K562 (cell line): ENCODE measurements at regions not wholly inside any gene's neighbourhood (a gene's known extent, or its start where the extent isn't known, plus 50 kb on each side); places are given as distances from the start of the nearest gene placed in this dataset.

Experiments
- BCL6 ChIP-seq: fragments of 250-450 bp; sonication (Bioruptor Pico); IDR thresholded peaks from 2 replicates; pipeline ENCODE4 v1.4.0; 2020
- BCOR ChIP-seq: fragments of 450-650 bp; IDR thresholded peaks from 2 replicates; pipeline ENCODE4 v1.6.1; 2016
- CHCHD3 ChIP-seq: fragments of 250-450 bp; sonication (Bioruptor Pico); IDR thresholded peaks from 2 replicates; pipeline ENCODE4 v2.1.2; 2022; ENCODE audit warnings: mild to moderate bottlenecking
- EGR1 ChIP-seq: fragments of 450-650 bp; conservative IDR thresholded peaks from 2 replicates; pipeline ENCODE4 v1.6.1; 2017; ENCODE audit warnings: mild to moderate bottlenecking
- ETS2 ChIP-seq: IDR thresholded peaks from 2 replicates; pipeline ENCODE4 v1.6.1; 2016; ENCODE audit warnings: borderline replicate concordance, missing genetic modification characterization, mild to moderate bottlenecking, moderate library complexity, missing compliant biosample characterization; ENCODE audit not compliant: poor library complexity, severe bottlenecking
- HIVEP1 ChIP-seq: fragments of 250-450 bp; sonication (Bioruptor Pico); IDR thresholded peaks from 2 replicates; pipeline ENCODE4 v1.4.0; 2020; ENCODE audit warnings: mild to moderate bottlenecking
- HMGN3 ChIP-seq: IDR thresholded peaks from 2 replicates; pipeline ENCODE4 v1.6.1; 2011; ENCODE audit warnings: borderline replicate concordance, low read depth, mild to moderate bottlenecking, mixed read lengths, low read length; ENCODE audit not compliant: insufficient read length; ENCODE audit errors: extremely low read depth
- KLF10 ChIP-seq: fragments of 250-450 bp; sonication (Bioruptor Pico); IDR thresholded peaks from 2 replicates; pipeline ENCODE4 v1.6.1; 2021; ENCODE audit warnings: matching md5 sums
- LEF1 ChIP-seq: fragments of 450-650 bp; IDR thresholded peaks from 2 replicates; pipeline ENCODE4 v1.6.1; 2016; ENCODE audit warnings: mild to moderate bottlenecking
- MYBL2 ChIP-seq, 2 experiments: fragments of 450-650 bp in 1 of 2; sonication (generic) in 1 of 2; formaldehyde crosslinking in 1 of 2; IDR thresholded peaks; 2 replicates each; pipeline versions ENCODE4 v1.6.1 to v1.8.1; 2017 to 2022; ENCODE audit warnings: borderline replicate concordance in 1 of 2, inconsistent platforms in 1 of 2, low read depth in 1 of 2, mild to moderate bottlenecking in 1 of 2, missing genetic modification reagents in 1 of 2, moderate library complexity in 1 of 2
- NCOR1 ChIP-seq: fragments of 450-650 bp; IDR thresholded peaks from 2 replicates; pipeline ENCODE4 v1.6.1; 2016; ENCODE audit warnings: mild to moderate bottlenecking, moderate library complexity
- NRF1 ChIP-seq, 2 experiments: fragments of 450-650 bp; IDR thresholded peaks in 1 of 2; conservative IDR thresholded peaks in 1 of 2; 2 replicates each; pipeline ENCODE4 v1.6.1; 2014; ENCODE audit warnings: mild to moderate bottlenecking in 2 of 2
- PCBP1 ChIP-seq: fragments of 200-400 bp; formaldehyde crosslinking; IDR thresholded peaks from 2 replicates; pipeline ENCODE4 v1.6.1; 2018; ENCODE audit warnings: mild to moderate bottlenecking, low read depth, low read length; ENCODE audit not compliant: poor library complexity, severe bottlenecking
- POU5F1 ChIP-seq: fragments of 150-350 bp; IDR thresholded peaks from 2 replicates; pipeline ENCODE4 v1.6.1; 2014; ENCODE audit warnings: borderline replicate concordance, low read length, low read depth, mild to moderate bottlenecking; ENCODE audit not compliant: partially characterized antibody
- RCOR1 ChIP-seq, 2 experiments: IDR thresholded peaks; 2 replicates each; pipeline ENCODE4 v1.6.1; 2012; ENCODE audit warnings: low read depth in 2 of 2, low read length in 2 of 2, borderline replicate concordance in 1 of 2, improper control_type of control experiment in 1 of 2
- SMARCE1 ChIP-seq: fragments of 450-650 bp; IDR thresholded peaks from 2 replicates; pipeline ENCODE4 v1.7.1; 2016; ENCODE audit warnings: mild to moderate bottlenecking
- TEAD1 ChIP-seq, 2 experiments: fragments of 450-650 bp in 1 of 2; sonication (generic) in 1 of 2; formaldehyde crosslinking; IDR thresholded peaks; 2 replicates each; pipeline versions ENCODE4 v1.4.0 to v1.8.0; 2020 to 2022; ENCODE audit warnings: mild to moderate bottlenecking in 2 of 2, missing genetic modification reagents in 1 of 2
- THRAP3 ChIP-seq: fragments of 450-650 bp; IDR thresholded peaks from 2 replicates; pipeline ENCODE4 v1.6.1; 2016; ENCODE audit warnings: mild to moderate bottlenecking, inconsistent platforms, borderline replicate concordance
- ZBED1 ChIP-seq: IDR thresholded peaks from 2 replicates; pipeline ENCODE4 v1.6.1; 2014
- ZFP30 ChIP-seq: fragments of 250-450 bp; sonication (Bioruptor Pico); IDR thresholded peaks from 2 replicates; pipeline ENCODE4 v1.8.0; 2022; ENCODE audit warnings: moderate library complexity, mild to moderate bottlenecking, inconsistent platforms, borderline replicate concordance
- ZNF263 ChIP-seq: sonication (generic); formaldehyde crosslinking; IDR thresholded peaks from 2 replicates; pipeline ENCODE4 v1.8.0; 2022; ENCODE audit warnings: mild to moderate bottlenecking, missing genetic modification reagents, borderline replicate concordance
- ZSCAN32 ChIP-seq: fragments of 450-650 bp; formaldehyde crosslinking; IDR thresholded peaks from 2 replicates; pipeline ENCODE4 v1.4.0; 2020; ENCODE audit warnings: mild to moderate bottlenecking, moderate library complexity
- TF ChIP-seq, protein P1 (sequence below): fragments of 450-650 bp; IDR thresholded peaks from 2 replicates; pipeline ENCODE4 v1.6.1; 2018; ENCODE audit warnings: mild to moderate bottlenecking, low read depth; ENCODE audit not compliant: partially characterized antibody
- TF ChIP-seq, protein P2 (sequence below): IDR thresholded peaks from 2 replicates; pipeline ENCODE4 v1.6.1; 2016; ENCODE audit warnings: missing genetic modification characterization, missing compliant biosample characterization
- TF ChIP-seq, protein P3 (sequence below): IDR thresholded peaks from 2 replicates; pipeline ENCODE4 v1.6.1; 2014; ENCODE audit warnings: antibody characterized with exemption
- TF ChIP-seq, protein P4 (sequence below): sonication (generic); formaldehyde crosslinking; IDR thresholded peaks from 2 replicates; pipeline ENCODE4 v1.8.0; 2022; ENCODE audit warnings: missing genetic modification reagents, mild to moderate bottlenecking, moderate library complexity, borderline replicate concordance

DNA sequence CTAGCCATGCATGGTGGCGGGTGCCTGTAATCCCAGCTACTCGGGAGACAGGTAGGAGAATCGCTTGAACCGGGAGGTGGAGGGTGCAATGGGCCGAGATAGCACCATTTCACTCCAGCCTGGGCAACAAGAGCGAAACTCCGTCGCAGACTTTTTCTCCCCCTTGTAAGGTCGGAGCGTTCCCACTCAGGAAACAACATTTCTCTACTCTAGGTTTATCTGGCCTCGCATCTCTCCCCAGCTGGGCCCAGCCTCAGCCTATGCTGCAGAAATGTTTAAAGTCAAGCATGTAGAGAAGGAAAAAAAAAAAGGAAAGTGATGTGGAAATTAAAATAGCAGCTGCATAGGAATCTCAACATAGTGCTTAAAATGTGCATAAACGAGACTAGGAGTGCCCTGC, 172.3 kb downstream of the TRIM27 start (continued):
- no peak for TF ChIP-seq MYBL2 (IDR thresholded peaks at IDR 0.05; ENCODE audit: low read depth)
- no peak for TF ChIP-seq MYBL2 (CRISPR knock-in tag; IDR thresholded peaks at IDR 0.05; ENCODE audit: borderline replicate concordance)
- peak in 1 of 2 experiments; percentile 54; a peak in 1 of 4 replicates for TF ChIP-seq RCOR1 (IDR thresholded peaks at IDR 0.05; ENCODE audit: borderline replicate concordance in 1 of 2, low read depth in 2 of 2, low read length in 2 of 2)
- no peak for TF ChIP-seq POU5F1
- no peak for TF ChIP-seq TEAD1 (CRISPR knock-in tag; IDR thresholded peaks at IDR 0.05)
- no peak for TF ChIP-seq ZNF263 (CRISPR knock-in tag)
- TF ChIP-seq ZBED1: no peak
- TF ChIP-seq, protein P1, sequence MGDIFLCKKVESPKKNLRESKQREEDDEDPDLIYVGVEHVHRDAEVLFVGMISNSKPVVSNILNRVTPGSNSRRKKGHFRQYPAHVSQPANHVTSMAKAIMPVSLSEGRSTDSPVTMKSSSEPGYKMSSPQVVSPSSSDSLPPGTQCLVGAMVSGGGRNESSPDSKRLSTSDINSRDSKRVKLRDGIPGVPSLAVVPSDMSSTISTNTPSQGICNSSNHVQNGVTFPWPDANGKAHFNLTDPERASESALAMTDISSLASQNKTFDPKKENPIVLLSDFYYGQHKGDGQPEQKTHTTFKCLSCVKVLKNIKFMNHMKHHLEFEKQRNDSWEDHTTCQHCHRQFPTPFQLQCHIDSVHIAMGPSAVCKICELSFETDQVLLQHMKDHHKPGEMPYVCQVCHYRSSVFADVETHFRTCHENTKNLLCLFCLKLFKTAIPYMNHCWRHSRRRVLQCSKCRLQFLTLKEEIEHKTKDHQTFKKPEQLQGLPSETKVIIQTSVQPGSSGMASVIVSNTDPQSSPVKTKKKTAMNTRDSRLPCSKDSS: no peak
- no peak for TF ChIP-seq PCBP1
- TF ChIP-seq ETS2 (tag): no peak
- no peak for TF ChIP-seq BCL6 (CRISPR knock-in tag)
- TF ChIP-seq KLF10 (CRISPR knock-in tag): no peak
- no peak; the same call in 1 of the 2 replicates for TF ChIP-seq LEF1
- no peak for TF ChIP-seq HMGN3
- no peak for TF ChIP-seq EGR1
- peak; percentile 56 for TF ChIP-seq SMARCE1
- no peak for TF ChIP-seq ZFP30 (CRISPR knock-in tag)
- TF ChIP-seq, protein P2, sequence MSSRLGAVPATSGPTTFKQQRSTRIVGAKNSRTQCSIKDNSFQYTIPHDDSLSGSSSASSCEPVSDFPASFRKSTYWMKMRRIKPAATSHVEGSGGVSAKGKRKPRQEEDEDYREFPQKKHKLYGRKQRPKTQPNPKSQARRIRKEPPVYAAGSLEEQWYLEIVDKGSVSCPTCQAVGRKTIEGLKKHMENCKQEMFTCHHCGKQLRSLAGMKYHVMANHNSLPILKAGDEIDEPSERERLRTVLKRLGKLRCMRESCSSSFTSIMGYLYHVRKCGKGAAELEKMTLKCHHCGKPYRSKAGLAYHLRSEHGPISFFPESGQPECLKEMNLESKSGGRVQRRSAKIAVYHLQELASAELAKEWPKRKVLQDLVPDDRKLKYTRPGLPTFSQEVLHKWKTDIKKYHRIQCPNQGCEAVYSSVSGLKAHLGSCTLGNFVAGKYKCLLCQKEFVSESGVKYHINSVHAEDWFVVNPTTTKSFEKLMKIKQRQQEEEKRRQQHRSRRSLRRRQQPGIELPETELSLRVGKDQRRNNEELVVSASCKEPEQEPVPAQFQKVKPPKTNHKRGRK (tag): peak; percentile 14; the same call in 1 of the 2 replicates
- peak; percentile 65 to 69 for TF ChIP-seq NRF1 (conservative IDR thresholded peaks at IDR 0.05 in 1 of 2, IDR thresholded peaks at IDR 0.05 in 1 of 2)
- TF ChIP-seq NCOR1: no peak
- no peak for TF ChIP-seq ZSCAN32 (CRISPR knock-in tag)
- TF ChIP-seq THRAP3: no peak
- peak; percentile 24 for TF ChIP-seq BCOR
- no peak for TF ChIP-seq CHCHD3 (CRISPR knock-in tag)
- TF ChIP-seq HIVEP1: no peak
- TF ChIP-seq, protein P3, sequence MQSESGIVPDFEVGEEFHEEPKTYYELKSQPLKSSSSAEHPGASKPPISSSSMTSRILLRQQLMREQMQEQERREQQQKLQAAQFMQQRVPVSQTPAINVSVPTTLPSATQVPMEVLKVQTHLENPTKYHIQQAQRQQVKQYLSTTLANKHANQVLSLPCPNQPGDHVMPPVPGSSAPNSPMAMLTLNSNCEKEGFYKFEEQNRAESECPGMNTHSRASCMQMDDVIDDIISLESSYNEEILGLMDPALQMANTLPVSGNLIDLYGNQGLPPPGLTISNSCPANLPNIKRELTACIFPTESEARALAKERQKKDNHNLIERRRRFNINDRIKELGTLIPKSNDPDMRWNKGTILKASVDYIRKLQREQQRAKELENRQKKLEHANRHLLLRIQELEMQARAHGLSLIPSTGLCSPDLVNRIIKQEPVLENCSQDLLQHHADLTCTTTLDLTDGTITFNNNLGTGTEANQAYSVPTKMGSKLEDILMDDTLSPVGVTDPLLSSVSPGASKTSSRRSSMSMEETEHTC: no peak
- TF ChIP-seq, protein P4, sequence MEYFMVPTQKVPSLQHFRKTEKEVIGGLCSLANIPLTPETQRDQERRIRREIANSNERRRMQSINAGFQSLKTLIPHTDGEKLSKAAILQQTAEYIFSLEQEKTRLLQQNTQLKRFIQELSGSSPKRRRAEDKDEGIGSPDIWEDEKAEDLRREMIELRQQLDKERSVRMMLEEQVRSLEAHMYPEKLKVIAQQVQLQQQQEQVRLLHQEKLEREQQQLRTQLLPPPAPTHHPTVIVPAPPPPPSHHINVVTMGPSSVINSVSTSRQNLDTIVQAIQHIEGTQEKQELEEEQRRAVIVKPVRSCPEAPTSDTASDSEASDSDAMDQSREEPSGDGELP (CRISPR knock-in tag): peak; percentile 91
